ENCODE measurements at regions not wholly inside any gene's neighbourhood (a gene's known extent, or its start where the extent isn't known, plus 50 kb on each side); places are given as distances from the start of the nearest gene placed in this dataset.

- no peak for TF ChIP-seq CTCF (IDR thresholded peaks at IDR 0.05; ENCODE audit: insufficient read depth, low read depth, low read length)
- no peak for TF ChIP-seq EZH2 (IDR thresholded peaks at IDR 0.05; ENCODE audit: insufficient read depth, low read length)
Observed at GRCh38 chr14:106455026-106455425, 928.6 kb downstream of the TMEM121 start.
